ENCODE measurements at regions not wholly inside any gene's neighbourhood (a gene's known extent, or its start where the extent isn't known, plus 50 kb on each side); places are given as distances from the start of the nearest gene placed in this dataset.
A peak's percentile ranks its signal among the peaks of the same experiment; 100 is the strongest.

- no peak for TF ChIP-seq CTCF (IDR thresholded peaks at IDR 0.05; ENCODE audit: low read depth, low read length, missing control alignments)
- H3K27me3 ChIP-seq (replicated peaks) = peaks cover 2% of the 10 kb centered on the region
- H3K36me3 ChIP-seq (replicated peaks) = no peaks in the 10 kb centered on the region
- no peak overlapping the region for H3K27ac ChIP-seq
- in situ Hi-C loops (cut with HindIII; ENCODE audit: low pct_ligation_motif_present, low sequenced_read_pairs) = no loop called here
- DNase-seq = no peak
- H3K4me3 ChIP-seq (ENCODE audit: low read depth, low read length) = no peak overlapping the region
These were observed 392.0 kb downstream of the GADD45G start for GRCh38 chr9:89996773-89997172.

GRCh38 chr9:89998633-89999032, 393.8 kb downstream of the GADD45G start:
- Histone ChIP-seq H3K36me3 (replicated peaks) (no peaks in the 10 kb centered on the region), H3K27me3 (replicated peaks) (peaks cover 2% of the 10 kb centered on the region), H3K4me3 (ENCODE audit: low read depth, low read length) (no peak overlapping the region), H3K27ac (no peak overlapping the region)
- no peak for DNase-seq
- in situ Hi-C loops (cut with HindIII; ENCODE audit: low pct_ligation_motif_present, low sequenced_read_pairs) = no loop called here
- TF ChIP-seq CTCF (IDR thresholded peaks at IDR 0.05; ENCODE audit: low read depth, low read length, missing control alignments) = no peak

GRCh38 chr9:89999176-89999533, 394.3 kb downstream of the GADD45G start:
- TF ChIP-seq CTCF (IDR thresholded peaks at IDR 0.05; ENCODE audit: low read depth, low read length, missing control alignments) = no peak
- no peaks in the 10 kb centered on the region for H3K36me3 ChIP-seq (replicated peaks)
- H3K27me3 ChIP-seq (replicated peaks) = peaks cover 2% of the 10 kb centered on the region
- H3K27ac ChIP-seq = no peak overlapping the region
- no peak for DNase-seq
- in situ Hi-C loops (cut with HindIII; ENCODE audit: low pct_ligation_motif_present, low sequenced_read_pairs) = no loop called here
- H3K4me3 ChIP-seq (ENCODE audit: low read depth, low read length) = no peak overlapping the region

- Histone ChIP-seq H3K4me3 (ENCODE audit: low read depth, low read length) (peak overlapping the region; percentile 12), H3K27ac (no peak overlapping the region), H3K36me3 (replicated peaks) (no peaks in the 10 kb centered on the region), H3K27me3 (replicated peaks) (peaks cover 2% of the 10 kb centered on the region)
- no peak for TF ChIP-seq CTCF (IDR thresholded peaks at IDR 0.05; ENCODE audit: low read depth, low read length, missing control alignments)
- peak; percentile 40 for DNase-seq
- in situ Hi-C loops (cut with HindIII; ENCODE audit: low pct_ligation_motif_present, low sequenced_read_pairs) = no loop called here
These were observed 394.9 kb downstream of the GADD45G start for GRCh38 chr9:89999534-90000370.

- no peaks in the 10 kb centered on the region for H3K36me3 ChIP-seq (replicated peaks)
- H3K27ac ChIP-seq = no peak overlapping the region
- in situ Hi-C loops (cut with HindIII; ENCODE audit: low pct_ligation_motif_present, low sequenced_read_pairs) = no loop called here
- no peak for DNase-seq
- no peaks in the 10 kb centered on the region for H3K27me3 ChIP-seq (replicated peaks)
- no peak overlapping the region for H3K4me3 ChIP-seq (ENCODE audit: low read depth, low read length)
- TF ChIP-seq CTCF (IDR thresholded peaks at IDR 0.05; ENCODE audit: low read depth, low read length, missing control alignments) = no peak
These were observed 396.1 kb downstream of the GADD45G start for GRCh38 chr9:90000925-90001324.

GRCh38 chr9:90001747-90002146, 396.9 kb downstream of the GADD45G start:
- TF ChIP-seq CTCF (IDR thresholded peaks at IDR 0.05; ENCODE audit: low read depth, low read length, missing control alignments) = no peak
- in situ Hi-C loops (cut with HindIII; ENCODE audit: low pct_ligation_motif_present, low sequenced_read_pairs) = no loop called here
- Histone ChIP-seq H3K36me3 (replicated peaks) (no peaks in the 10 kb centered on the region), H3K4me3 (ENCODE audit: low read depth, low read length) (no peak overlapping the region), H3K27ac (no peak overlapping the region), H3K27me3 (replicated peaks) (no peaks in the 10 kb centered on the region)
- DNase-seq = no peak

Measured in brain microvascular endothelial cell (primary cell).